ENCODE measurements at regions not wholly inside any gene's neighbourhood (a gene's known extent, or its start where the extent isn't known, plus 50 kb on each side); places are given as distances from the start of the nearest gene placed in this dataset.

DNA sequence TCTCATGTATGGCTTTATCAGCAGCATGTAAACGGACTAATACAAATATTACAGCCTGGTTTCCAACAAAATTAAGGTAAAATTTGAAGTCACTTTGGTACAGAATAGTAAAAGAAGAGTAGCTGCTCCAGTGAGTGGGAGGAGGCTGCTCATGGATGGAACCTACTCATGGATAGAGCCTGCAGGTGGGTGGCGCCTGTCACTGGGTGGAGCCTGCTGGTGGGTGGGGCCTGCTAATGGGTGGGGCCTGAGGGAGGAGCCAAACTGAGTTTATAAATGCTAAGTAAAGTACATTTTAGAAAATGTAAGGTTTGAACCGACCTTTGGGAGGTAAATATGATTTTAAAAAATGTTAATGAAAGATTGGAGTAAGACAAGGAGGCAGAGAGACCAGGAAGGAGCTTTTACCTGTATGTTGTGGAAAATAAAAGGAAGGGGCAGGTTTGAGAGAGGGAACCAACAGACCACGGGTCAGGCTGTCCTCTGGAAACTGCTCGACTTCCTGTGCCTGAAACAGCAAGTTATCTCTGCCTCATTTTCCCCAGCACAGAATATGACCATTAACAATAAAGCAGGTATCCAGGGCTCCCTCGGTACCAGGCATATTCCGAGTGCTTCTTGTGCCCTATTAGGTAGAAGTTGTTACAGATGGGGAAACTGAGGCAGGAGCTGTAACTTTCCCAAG, 55.9 kb upstream of the SEL1L start:
- TF ChIP-seq, protein P1, sequence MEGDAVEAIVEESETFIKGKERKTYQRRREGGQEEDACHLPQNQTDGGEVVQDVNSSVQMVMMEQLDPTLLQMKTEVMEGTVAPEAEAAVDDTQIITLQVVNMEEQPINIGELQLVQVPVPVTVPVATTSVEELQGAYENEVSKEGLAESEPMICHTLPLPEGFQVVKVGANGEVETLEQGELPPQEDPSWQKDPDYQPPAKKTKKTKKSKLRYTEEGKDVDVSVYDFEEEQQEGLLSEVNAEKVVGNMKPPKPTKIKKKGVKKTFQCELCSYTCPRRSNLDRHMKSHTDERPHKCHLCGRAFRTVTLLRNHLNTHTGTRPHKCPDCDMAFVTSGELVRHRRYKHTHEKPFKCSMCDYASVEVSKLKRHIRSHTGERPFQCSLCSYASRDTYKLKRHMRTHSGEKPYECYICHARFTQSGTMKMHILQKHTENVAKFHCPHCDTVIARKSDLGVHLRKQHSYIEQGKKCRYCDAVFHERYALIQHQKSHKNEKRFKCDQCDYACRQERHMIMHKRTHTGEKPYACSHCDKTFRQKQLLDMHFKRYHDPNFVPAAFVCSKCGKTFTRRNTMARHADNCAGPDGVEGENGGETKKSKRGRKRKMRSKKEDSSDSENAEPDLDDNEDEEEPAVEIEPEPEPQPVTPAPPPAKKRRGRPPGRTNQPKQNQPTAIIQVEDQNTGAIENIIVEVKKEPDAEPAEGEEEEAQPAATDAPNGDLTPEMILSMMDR (IDR thresholded peaks at IDR 0.05) = no peak
- TF ChIP-seq POLR2A (IDR thresholded peaks at IDR 0.05) (no peak), EP300 (IDR thresholded peaks at IDR 0.05) (no peak), POLR2AphosphoS5 (IDR thresholded peaks at IDR 0.05) (no peak)

All from sigmoid colon (tissue), 4 donors.